GM12875 (cell line): ENCODE measurements at regions not wholly inside any gene's neighbourhood (a gene's known extent, or its start where the extent isn't known, plus 50 kb on each side); places are given as distances from the start of the nearest gene placed in this dataset.

Source experiments
- H3K4me3 ChIP-seq: one replicate; pipeline ENCODE4 v1.5.1; 2011; ENCODE audit warnings: low read depth, low read length, control low read depth
- TF ChIP-seq, protein P1 (sequence below): IDR thresholded peaks from 2 replicates; pipeline ENCODE4 v1.5.1; 2011; ENCODE audit warnings: low read depth, mild to moderate bottlenecking, control low read depth, inconsistent platforms, low read length, moderate library complexity, borderline replicate concordance; ENCODE audit not compliant: insufficient read depth

DNA sequence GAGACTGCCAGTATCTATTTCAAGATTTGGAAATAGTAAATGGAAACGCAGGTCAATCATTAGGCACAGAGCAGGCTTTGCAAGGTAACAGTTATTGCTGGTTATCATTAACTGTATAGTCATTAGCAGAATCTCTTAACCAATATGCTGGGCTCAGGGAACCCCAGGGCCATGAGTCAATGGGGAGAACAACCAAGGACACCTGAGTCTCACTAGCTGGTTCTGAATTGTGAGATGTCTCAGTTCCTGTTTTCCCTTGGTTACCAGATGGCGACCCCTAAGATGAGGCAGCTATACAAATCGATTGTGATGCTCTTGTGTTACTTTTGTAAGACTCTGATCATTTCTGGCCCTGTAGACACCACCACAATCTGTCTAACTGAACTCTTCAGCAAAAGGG is 385.3 kb downstream of the HAPSTR1 start:
- H3K4me3 ChIP-seq, result no peak overlapping the region
- TF ChIP-seq, protein P1, sequence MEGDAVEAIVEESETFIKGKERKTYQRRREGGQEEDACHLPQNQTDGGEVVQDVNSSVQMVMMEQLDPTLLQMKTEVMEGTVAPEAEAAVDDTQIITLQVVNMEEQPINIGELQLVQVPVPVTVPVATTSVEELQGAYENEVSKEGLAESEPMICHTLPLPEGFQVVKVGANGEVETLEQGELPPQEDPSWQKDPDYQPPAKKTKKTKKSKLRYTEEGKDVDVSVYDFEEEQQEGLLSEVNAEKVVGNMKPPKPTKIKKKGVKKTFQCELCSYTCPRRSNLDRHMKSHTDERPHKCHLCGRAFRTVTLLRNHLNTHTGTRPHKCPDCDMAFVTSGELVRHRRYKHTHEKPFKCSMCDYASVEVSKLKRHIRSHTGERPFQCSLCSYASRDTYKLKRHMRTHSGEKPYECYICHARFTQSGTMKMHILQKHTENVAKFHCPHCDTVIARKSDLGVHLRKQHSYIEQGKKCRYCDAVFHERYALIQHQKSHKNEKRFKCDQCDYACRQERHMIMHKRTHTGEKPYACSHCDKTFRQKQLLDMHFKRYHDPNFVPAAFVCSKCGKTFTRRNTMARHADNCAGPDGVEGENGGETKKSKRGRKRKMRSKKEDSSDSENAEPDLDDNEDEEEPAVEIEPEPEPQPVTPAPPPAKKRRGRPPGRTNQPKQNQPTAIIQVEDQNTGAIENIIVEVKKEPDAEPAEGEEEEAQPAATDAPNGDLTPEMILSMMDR, result no peak

DNA sequence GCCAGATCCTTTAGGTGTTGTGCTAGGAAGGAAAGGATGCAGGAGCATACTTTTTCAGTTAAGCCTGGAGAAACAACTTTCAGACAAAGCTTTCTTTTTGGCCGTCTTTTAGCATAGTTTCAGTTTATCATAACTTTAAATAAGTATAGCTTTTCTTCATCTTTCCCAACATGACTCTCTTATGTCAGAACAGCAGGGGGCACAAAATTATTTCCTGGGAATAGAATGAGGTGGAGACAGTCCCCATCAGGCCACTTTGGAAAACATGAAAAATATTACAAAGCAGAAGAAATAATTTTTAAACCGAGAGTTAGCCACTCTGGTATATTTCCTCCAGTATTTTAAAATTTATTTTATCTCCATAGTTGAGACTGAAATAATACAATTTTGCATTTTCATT is 387.6 kb downstream of the HAPSTR1 start:
- no peak overlapping the region for H3K4me3 ChIP-seq
- TF ChIP-seq, protein P1, result no peak

DNA sequence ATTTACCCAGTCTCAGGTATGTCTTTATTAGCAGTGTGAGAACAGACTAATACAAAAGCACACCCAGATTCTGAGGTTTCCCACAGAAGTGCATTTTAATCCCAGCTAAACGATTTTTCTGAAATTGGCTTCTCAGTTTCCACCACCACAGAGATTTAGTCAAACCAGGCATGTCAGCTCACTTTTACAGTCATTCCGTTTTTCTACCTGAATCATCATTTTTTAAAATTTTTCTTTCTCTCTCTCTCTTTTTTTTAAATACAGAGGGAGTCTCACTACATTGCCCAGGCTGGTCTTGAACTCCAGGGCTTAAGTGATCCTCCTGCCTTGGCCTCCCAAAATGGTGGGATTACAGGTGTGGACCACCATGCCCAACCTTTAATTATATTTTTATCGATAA is 389.1 kb downstream of the HAPSTR1 start:
- no peak overlapping the region for H3K4me3 ChIP-seq
- TF ChIP-seq, protein P1, result no peak

DNA sequence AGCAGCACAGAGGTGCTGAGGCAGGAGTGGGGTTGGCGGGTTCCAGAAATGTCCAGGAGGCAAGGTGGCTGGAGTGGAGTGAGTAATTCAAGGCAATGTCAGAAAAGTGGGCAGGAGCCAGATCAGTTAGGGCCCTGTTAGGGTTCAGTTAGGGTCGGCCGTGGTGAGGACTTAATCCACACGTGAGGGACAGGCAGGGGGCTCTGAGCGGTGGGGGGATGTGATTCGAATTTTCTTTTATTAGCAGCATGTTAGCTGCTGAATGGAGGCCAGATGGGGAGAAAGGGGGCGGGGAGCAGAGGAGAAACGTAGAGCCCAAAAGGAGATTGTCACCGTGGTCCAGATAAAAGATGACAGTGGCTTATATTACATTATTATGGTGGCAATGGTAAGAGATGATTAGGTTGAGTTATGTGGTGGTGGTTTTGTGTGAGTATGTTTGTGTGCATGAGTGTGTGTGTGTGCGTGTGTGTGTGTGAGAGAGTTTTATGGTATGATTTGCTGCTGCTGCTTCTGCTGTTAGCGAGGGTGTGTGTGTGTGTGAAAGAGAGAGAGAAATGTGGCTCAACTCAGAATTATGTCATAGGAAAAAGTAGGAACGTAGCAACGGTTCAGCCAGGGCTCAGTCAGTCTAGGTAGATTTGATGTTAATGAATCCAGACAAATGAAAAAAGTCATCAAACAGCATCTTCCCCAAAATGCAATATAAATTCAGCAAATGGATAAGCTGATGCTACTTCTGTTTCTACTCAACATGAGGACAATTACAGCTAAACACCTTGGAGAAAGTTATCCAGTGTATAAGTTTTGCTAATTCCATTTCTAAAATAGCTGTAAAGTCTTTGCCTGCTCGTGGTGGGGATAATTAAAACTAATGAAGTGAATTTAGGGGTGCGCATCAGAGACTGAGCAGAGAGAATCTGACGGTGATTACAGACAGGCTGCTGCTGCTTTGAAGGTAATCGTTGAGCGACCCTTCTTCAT is 390.6 kb downstream of the HAPSTR1 start:
- TF ChIP-seq, protein P1, result no peak
- H3K4me3 ChIP-seq, result no peak overlapping the region

DNA sequence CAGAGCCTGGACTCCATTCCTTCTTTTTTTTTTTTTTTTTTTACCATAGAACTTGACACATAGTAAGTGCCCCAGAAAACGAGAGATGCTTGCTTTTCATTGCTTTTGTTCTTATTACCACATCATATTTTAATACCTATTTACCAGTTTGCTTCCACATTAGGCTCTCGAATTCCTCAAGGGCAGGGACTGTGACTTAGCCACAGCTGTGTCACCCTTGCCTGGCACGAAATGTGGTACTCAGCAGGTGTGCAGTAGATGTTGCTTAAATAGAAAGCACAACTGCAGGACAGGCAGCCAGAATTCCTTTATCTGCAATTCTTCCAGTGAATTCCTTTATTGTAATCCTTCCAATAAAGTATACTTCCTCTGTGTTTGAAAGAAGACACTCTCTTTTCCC is 393.0 kb downstream of the HAPSTR1 start:
- H3K4me3 ChIP-seq, result no peak overlapping the region
- TF ChIP-seq, protein P1, result no peak

DNA sequence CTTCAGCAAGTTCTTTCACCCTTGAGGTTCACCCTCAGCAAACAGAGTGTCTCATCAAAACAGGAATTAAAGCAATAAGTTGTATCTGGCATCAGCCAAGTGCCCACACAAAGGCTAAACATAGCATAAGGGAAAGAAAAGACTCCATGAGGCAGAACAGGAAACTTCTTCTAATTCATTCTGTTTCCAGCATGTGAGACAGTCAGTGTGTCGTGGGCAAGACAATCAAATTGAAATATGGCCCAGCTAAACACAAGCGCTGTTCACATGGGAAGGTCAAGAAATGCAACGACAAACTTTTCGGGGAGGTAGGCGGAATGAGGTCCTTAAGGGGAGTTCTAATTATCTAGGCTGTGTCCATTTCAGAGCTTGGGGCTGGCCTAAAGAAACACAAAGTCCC is 393.4 kb downstream of the HAPSTR1 start:
- no peak overlapping the region for H3K4me3 ChIP-seq
- TF ChIP-seq, protein P1, result no peak

DNA sequence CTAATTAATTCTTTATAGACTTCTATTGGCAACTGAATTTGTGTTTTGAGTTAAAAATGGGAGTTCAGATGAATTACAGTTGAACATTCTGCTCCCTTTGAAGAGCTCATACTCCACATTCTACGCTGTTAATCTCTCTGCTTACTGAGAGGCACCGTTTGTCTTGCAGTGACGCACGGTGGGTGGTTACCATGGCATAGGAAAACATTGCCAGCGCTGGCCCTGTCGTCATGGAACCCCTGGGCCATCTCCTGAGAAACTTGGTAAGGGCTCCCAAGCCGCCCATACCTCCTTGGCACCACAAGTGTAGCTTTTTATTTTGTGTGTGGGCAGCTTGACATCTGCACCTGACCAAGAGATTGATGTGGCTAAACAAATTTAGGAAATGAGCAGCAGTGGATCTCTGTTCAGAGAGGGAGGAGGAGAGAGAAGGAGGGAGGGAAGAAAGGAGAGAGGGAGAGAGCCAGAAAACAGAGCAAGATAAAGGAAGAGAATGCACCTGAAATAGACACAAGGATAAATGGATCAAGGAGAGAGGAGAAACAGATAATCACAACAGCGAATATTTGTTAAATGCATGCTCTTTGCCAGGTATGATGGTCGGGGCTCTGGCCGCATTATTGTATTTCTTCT is 398.5 kb downstream of the HAPSTR1 start:
- H3K4me3 ChIP-seq, result no peak overlapping the region

More for the DNA sequence above, 398.5 kb downstream of the HAPSTR1 start:
- TF ChIP-seq, protein P1, result no peak
